GM18873 (cell line): ENCODE measurements at regions not wholly inside any gene's neighbourhood (a gene's known extent, or its start where the extent isn't known, plus 50 kb on each side); places are given as distances from the start of the nearest gene placed in this dataset.

ENCODE experiments used
- ATAC-seq: cut with Tn5 transposase; IDR thresholded peaks from one replicate; pipeline ENCODE4 v1.9.1; 2021; ENCODE audit warnings: mild to moderate bottlenecking, moderate library complexity, moderate number of reproducible peaks; ENCODE audit not compliant: unreplicated experiment, low FRiP score

- ATAC-seq = no peak
These were observed 1018.9 kb upstream of the ARRDC3 start for GRCh38 chr5:92402045-92402444.

DNA sequence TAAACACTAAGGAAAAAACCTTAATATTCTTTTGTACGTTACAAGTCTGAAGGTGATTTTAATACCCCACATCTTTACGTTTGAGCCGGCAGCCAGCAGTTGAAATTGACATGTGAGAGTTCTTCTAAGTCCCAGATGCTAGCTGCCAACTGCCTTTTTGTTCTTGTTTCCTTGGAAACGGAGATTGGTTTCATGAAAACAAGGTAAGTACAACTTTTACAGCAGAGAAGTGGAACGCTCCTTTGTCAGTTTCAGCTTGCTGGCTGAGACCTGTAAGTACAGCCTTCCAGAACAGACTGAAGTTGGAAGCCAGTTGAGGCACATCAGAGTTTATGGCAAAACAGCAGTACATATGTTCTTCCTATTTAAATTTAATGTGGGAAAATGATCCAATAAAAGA is 1018.4 kb upstream of the ARRDC3 start:
- no peak for ATAC-seq

GRCh38 chr5:92394936-92395335 is 1011.8 kb upstream of the ARRDC3 start:
- ATAC-seq = no peak

DNA sequence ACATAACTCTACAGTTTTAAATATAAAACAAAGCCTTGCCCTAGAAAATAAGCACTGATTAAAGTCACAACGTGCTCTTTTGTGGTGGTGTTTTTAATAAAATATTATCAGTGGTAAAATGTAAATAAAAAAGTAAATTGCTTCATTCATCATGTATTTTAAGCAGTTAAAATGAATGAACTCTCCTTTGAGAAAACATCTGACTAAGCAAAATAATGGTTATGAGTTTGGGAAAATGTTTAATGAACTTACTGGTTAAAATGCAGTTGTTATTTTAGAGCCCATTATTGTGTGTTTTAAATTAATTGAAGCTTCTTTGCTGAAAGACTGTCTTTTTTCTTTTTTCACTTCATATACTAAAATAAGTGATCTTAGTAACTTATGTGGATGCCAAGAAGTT is 1007.5 kb upstream of the ARRDC3 start:
- no peak for ATAC-seq

- ATAC-seq = no peak
These were observed 997.1 kb upstream of the ARRDC3 start for GRCh38 chr5:92380069-92380770.

DNA sequence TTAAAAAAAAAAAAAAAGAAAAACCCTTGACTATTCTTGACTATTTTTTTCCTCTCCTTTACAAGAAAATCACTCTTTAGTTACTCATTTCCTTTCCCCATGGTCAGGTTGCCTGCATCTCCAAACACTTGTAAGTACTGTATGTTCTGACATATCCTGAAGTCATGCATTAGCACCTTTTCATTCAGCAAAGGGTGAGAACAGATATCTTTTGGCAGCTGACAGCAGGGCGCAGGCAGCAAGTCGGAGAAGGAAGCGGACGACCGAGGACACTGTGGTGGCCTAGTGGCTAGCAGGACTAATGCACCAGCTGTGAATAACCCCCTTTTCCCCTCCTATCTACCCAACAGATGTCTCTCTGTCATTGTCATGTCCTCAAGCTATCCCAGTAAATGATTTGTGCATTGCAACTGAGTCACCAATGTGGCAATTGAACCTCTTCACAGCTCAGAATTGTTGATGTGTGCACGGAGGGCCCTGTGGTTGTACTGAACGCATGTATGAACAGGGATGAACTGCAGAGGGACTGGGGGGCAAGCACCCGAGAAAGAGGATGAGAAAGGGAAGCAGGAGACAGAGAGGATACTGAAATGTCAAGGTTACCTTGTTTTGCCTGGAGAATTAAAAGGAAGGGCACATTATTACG is 996.0 kb upstream of the ARRDC3 start:
- no peak for ATAC-seq

DNA sequence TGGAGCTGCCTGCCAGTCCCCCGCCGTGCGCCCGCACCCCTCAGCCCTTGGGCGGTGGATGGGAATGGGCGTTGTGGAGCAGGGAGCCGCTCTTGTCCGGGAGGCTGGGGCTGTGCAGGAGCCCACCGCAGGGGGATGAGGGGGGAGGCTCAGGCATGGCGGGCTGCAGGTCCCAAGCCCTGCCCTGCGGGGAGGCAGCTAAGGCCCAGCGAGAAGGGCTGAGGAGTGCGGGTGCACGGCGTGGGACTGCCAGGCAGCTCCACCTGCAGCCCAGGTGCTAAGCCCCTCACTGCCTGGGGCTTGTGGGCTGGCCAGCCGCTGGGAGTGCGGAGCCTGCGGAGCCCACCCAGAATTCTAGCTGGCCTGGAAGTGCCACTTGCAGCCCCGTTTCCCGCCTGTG is 991.7 kb upstream of the ARRDC3 start:
- no peak for ATAC-seq

- no peak for ATAC-seq
These were observed 989.6 kb upstream of the ARRDC3 start for GRCh38 chr5:92372766-92373165.

- ATAC-seq = no peak
These were observed 988.7 kb upstream of the ARRDC3 start for GRCh38 chr5:92371889-92372235.

DNA sequence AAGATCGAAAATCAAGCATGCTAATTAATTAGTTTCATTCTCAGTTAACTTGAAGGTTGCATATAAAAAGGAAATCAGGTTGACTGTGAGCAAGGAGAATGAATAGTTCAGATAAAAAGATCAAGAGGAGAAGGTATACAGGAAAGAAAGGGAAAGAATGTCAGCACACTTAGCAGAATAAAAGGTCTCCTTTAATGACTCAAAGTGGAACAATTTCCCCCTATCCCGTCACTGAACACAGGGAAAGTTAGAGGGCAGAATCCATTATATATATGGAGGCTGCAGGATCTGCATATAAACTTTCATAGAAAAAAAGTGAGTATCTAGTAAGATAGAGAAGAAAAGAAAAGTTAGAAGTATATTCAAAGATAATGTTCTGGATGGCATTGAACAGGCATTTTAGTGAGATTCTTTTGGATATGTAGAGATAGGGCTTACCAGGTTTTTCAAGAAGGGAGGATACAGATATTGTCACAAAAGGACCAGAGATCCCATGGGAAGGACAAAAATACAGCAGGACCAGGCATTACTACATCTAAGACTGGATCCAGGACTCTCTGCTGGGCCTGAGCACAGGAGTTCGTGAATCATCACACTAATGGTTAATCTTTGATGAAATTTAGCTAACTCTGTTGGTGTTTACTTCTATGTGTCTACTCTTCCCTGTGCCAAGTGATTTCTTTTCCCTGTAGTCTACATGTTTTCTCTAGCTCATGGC is 988.2 kb upstream of the ARRDC3 start:
- ATAC-seq = no peak

DNA sequence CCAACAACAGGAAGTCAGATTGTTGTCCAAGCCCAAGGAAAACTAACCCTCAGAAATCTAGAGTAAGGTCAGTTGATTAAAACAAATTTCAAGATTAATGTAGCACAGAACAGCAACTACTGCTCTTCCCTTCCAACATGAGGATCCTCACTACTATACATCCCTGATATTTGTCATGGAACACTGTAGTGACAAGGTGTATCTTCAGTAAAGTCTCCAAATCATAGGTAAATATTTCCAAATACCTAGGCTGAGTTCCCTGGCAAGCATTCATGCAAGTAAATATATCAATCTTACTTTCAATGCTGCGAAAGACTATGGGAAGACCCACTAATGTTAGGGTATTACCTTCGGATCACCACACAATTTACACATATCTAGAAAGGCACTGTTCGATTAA is 986.9 kb upstream of the ARRDC3 start:
- no peak for ATAC-seq

- no peak for ATAC-seq
These were observed 986.5 kb upstream of the ARRDC3 start for GRCh38 chr5:92369587-92369986.

- no peak for ATAC-seq
These were observed 982.0 kb upstream of the ARRDC3 start for GRCh38 chr5:92364986-92365550.

DNA sequence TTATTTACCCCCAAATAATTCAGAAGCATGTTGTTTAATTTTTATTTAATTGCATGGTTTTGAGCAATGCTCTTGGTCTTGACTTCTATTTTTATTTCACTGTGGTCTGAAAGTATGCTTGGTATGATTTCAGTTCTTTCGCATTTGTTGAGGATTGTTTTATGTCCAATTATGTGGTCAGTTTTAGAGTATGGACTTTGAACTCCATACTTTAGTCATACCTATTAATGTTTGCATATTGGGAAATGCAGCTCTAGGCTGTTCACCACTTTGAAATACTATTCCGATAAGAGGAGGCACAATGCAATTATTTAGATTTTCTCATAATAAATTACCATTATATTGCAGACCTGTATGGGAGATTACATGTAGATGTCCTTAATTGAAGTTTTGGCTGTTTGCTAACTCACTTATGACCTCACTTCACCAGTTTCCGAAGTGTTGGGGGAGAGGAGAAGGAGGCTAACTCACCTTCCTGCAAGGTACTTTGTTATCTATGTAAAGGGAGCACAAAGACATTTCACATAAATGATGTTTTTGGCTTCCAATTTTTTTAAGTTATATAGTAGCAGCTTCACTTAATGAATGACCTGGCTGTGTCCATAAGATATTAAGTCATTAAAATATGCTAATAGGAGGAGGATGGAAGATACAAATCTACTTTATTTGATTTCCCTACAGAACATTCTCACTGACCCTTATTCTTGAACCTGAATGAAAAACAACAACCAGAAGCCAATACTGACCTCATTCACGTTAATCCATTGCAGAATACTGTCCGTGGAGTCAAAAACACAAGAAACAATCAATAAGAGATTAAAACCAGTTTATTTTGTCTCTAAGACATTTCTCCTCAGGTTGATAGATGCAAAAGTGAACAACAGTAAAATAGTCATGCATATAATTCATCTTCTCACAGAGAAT is 970.3 kb upstream of the ARRDC3 start:
- no peak for ATAC-seq

DNA sequence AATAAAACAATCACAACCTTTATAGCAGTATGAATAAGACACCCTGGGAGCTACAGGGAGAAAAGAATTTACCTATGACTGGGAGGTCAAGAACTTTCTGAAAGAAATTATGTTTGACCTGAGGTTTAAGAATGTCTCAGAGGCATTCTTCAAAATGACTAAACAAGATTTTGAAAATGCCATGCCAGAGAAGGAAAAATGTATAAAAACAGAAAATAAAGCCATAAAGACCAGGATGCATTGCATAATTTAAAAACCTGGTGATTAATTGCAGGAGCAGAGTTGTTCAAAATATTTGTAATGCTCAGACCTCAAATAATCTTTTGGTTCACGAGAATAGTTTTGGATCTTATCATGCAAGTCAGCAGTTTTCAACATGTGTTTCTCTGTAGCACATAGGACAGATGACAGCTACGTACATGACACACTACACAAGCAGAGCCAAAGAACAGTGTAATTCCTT is 954.7 kb upstream of the ARRDC3 start:
- ATAC-seq = no peak

DNA sequence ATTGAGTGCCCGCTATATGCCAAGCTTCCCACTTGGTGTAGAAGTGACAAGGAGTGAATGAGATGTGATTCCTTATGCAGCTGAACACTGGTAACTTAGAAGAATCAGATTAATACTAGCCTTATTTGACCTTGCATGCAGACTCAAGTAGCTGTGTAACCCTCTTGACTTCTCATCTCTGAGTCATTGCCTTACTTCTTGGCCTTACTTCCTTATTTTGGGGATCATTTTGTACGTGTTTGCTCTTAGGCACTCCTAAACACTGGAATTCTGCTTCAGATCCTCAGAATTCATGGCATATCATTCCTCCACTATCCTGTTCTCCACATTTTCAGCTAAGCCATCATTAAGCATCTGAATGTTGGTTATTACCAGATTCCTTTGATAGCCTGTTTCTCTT is 948.9 kb upstream of the ARRDC3 start:
- ATAC-seq = no peak

GRCh38 chr5:92330365-92330764 is 947.2 kb upstream of the ARRDC3 start:
- ATAC-seq = no peak

DNA sequence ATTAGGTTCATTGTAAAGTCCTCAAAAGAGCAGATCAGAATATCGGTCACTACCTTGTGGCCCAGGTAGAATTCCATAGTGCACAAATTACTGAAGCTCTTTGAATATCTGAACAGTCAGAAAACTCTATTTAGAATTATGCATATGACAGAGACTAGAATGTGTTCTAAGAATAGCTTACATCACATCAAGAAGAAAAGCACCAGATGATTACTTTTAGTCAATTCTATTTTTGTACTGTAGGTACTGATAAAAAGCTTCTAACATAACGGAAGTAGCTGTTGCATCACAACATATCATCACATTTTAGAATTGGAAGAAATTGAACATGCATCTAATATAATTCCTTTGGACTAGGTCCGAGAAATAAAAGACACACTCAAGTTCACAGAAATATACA is 946.6 kb upstream of the ARRDC3 start:
- no peak for ATAC-seq

DNA sequence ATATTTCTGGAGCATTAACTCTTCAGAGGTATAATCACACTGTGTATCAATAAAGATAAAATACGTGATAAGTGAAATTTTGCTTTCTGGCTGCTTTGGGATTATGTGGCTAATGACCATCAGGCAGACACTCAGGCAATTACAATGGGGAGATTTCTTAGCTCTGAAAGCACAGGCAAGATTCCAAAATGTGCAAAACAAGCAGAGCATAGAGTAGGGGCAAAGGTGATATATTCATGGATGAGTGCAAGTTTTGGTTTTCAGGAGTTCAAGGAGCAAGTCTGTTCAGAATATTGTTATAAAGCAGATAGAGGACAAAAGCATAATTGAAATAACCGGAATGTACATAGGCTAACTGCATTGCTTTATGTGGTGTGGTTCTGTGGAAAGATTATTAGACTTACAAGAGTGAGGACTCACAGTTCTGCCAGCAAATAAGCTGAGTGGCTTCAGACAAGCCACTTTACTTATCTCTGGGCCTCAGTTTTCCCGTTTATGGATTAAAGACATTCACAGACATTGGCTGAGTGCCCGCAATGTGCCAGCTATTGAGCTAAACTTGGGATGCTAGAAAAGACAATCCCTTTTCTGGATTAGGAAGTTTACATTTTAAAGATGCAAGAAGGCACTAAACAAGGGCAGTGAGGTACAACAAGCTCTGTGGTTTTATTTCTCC is 945.6 kb upstream of the ARRDC3 start:
- no peak for ATAC-seq

DNA sequence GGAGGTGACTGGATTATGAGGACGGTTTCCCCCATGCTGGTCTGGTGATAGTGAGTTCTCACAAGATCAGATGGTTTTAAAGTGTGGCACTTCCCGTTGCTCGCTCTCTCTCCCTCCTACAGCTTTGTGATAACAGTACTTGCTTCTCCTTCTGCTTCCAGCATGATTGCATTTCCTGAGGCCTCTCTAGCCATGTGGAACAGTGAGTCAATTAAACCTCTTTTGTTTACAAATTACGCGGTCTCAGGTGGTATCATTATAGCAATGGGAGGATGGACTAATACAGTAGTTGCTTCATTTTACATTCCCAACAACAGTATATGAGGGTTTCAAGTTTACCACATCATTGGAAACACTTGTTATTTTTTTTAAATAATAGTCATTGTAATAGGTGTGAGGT is 937.3 kb upstream of the ARRDC3 start:
- ATAC-seq = no peak
